GM19324 (cell line): ENCODE measurements at regions not wholly inside any gene's neighbourhood (a gene's known extent, or its start where the extent isn't known, plus 50 kb on each side); places are given as distances from the start of the nearest gene placed in this dataset.

Experiments
- ATAC-seq: cut with Tn5 transposase; IDR thresholded peaks from one replicate; pipeline ENCODE4 v1.9.1; 2021; ENCODE audit warnings: mild to moderate bottlenecking, moderate library complexity; ENCODE audit not compliant: unreplicated experiment, low FRiP score

DNA sequence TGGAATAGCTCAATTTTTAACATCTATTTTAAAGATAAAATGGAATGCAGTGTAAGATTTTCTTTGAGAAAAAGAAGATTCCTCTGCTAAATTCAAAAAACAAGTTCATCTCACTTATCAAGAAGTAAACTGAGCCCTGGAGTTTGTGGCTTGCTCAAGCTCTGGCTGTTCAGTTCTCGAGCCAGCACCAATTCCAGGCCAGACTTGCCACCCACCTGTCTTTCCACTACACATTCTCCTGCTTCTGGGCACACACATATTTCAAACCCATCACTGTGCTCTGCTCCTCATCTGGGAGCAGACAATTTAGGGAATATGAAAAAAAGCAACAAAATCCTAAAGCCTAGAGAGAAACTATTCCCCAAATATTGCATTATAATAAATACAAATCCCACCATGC lies 424.5 kb downstream of the ENC1 start:
- ATAC-seq, result no peak

GRCh38 chr5:74212336-74212735 lies 428.2 kb downstream of the ENC1 start:
- no peak for ATAC-seq

- no peak for ATAC-seq
Measured at GRCh38 chr5:74209571-74209970, 431.0 kb downstream of the ENC1 start.

DNA sequence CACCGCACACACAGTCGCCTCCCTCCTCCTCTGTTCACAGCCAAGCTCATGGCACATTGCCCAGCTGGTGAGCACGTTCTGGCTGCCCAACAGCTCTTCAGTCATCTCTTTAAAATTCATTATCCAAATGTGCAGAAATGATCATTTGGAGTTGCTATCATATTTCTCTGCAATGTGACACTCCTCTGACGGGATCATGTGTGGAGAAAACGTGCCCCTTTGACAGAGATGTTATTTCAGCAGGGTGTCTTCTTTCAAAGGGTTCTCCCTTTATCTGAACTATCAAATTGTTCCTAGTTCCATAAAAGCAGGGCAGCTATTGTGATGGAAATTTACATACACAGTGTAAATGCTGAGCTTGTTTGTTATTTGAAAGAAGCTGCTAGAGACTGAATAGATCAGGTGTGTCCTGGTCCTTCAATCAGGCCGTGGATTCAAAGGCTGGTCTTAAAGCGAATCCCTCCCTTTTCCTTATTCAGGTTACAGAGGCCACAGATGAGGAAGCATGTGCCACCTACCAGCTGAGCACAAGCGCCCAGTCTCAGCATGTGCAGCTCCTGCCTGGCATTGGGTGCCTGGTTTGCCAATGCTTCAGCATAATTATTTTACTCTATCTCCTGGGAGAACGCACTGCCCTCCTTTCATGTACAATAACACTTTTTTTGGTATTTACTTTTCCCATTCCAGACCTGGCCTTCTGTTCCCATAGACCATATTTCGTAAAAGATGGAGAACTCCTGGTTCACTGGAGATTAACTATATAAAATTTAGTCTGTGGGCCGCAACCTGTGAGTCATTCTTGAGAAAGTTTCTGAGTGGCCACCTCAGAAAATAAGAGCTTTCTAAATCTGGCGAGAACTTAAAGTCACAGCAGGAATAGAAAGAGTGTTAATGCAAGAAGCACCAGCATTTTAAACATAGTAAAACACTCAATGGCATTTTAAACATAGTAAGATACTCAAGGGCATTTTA lies 433.7 kb downstream of the ENC1 start:
- no peak for ATAC-seq

DNA sequence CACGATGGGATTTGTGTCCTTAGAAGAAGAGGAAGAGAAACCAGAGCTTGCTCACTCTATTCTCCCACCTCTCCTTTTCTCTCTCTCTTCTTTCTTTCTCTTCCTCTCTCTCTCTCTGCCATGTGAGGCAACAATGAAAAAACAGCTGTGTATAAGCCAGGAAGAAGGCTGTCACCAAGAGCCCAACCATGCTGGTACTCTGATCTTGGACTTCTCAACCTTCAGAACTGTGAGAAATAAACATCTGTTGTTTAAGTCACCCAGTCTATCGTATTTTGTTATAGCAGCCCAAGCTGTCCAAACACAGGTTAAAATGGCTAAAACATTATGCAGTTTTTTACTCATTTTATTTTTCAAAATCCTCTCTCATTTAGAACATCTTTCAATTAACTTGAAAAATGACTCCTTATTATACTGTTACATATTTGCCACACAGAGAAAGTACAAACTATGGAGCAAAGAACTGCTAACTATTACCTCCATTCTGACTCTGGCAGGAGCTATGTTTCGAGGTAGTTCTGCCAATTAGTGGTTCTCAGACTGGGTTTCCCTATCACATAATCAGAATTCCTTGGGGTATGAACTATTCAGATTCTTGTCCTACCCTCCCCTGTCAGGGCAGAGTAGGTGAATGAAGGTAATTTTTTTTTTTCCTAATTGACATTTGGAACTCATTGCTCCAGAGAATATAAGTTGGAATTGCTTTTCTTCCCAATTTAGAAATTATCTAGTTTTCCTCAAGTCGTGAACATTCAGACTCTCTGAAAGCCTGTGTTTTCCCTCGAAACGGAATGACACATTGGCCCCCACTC lies 434.6 kb downstream of the ENC1 start:
- ATAC-seq, result no peak

DNA sequence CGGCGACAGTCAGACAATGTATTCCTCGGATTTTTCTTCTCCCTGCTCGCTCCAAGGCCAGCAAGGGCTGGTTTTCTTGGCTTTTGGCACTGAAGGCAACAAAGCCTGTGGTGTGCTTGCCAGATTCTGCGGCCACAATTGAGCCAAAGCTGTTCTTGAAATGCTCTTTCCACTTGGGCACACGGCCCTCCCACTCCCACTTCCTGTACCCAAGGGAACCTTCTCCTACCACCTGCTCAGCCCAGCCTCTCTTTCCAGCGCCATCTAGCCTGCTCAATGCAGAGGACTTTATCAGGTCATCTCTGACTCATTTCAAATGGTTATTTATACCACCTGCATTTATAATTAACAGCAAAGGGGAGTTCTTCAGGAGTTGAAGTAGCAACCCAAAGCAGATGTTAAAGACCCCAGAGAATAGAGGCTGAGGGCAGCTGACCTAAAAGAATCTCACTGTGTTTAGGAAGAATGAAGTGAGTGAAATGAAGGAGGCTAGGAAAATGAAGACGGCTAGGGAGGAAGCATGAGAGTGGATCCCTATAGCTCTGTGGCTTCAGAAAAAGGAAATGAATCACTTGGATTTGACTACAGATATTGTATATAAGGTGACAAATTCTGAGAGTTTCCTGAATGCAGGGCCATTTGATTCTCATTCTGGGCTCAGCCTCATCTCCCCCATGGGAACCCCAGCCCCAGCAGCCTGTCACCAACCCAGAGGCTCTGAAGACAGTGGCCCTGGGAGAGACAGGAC lies 439.0 kb downstream of the ENC1 start:
- ATAC-seq, result no peak

DNA sequence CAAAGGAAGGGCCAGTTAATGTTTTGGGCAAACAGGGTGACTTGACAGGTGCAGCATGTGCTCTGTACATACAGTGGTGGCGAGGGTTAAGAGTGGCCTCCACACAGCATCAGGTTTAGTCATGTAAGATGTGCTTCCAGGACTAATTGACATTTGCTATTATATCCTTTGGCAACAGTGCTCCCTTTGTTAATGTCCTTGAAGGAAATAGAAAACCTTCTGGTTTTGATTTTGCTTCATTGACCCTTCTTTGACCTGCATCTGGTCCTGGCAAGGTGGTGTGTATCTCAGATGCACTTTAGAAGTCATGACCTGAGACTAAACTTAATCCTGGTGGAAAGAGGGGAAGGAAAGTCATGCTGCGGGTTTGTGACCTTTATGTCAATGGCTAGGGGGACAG lies 440.0 kb downstream of the ENC1 start:
- ATAC-seq, result no peak

DNA sequence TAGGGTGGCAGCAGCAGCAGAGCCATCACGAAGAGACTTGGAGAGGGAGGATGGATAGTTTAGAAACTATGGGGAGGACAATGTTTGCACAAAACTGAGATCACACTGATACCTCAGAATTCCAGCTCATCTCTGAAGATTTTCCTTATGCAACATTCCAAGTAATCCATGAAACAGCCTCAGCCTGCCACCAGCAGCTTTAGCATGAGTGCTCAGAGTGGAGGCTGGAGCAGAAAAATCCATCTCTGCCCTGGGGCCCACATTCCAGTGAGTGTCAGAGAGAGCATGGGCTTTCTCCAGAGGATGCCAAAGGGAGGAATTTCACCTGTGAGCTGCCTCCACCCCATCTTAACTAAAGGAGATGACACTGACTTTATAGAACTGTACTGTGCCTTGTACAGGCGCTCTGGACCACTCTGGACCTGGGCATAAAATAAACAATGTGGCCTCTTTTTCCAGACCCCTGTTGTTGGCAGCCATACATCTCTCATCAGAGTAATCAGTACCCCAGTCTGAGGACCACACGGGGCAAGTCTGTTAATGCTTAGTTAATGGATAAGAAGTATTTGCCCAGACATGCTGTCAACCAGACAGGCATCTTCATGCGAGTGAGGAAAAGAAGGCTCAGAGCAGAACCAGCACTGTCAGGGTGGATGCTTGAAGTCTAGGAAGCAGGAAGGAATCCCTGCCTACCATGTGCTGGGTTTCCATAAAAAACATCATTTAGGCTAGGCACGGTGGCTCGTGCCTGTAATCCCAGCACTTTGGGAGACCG lies 440.9 kb downstream of the ENC1 start:
- ATAC-seq, result no peak

DNA sequence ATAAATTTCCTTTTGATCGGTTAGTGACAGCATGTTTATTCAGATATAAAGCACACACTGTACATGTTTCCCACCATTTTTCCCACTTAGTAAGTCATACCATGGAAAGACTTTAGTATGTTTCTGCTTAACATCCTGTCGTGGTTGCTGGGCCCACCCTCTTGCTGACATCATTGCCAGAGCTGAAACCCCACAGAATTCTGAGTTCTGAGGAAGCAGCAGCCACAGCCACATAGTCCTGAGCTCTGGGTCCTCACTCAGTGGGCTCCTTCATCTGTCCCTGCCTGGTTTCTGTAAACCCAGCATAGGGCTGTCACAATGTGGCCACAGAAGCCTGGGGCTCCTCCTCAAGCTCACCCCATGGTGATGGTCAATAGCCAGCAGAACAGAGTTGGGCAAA lies 441.5 kb downstream of the ENC1 start:
- ATAC-seq, result no peak

DNA sequence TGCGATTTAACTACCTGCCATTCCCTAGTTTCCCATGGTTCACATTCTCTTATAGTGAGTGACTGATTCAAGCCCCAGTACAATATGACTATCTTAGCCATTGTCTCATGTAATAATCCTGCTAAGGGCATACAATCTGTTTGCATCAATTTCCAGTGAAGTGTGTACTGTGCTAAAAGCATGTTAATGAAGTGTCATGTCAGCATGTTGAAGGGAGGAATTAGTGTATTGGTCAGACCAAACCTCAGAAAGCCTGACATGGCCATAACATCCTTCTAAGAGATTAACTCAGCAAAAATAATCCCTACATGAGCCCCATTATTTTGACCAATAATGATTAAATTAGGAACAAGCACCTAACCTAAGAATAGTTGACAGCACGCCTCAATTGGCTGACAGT lies 442.4 kb downstream of the ENC1 start:
- no peak for ATAC-seq

- ATAC-seq, result peak; percentile 76
Measured at GRCh38 chr5:74196233-74196632, 444.3 kb downstream of the ENC1 start.

- ATAC-seq, result no peak
Measured at GRCh38 chr5:74194196-74194595, 446.3 kb downstream of the ENC1 start.

DNA sequence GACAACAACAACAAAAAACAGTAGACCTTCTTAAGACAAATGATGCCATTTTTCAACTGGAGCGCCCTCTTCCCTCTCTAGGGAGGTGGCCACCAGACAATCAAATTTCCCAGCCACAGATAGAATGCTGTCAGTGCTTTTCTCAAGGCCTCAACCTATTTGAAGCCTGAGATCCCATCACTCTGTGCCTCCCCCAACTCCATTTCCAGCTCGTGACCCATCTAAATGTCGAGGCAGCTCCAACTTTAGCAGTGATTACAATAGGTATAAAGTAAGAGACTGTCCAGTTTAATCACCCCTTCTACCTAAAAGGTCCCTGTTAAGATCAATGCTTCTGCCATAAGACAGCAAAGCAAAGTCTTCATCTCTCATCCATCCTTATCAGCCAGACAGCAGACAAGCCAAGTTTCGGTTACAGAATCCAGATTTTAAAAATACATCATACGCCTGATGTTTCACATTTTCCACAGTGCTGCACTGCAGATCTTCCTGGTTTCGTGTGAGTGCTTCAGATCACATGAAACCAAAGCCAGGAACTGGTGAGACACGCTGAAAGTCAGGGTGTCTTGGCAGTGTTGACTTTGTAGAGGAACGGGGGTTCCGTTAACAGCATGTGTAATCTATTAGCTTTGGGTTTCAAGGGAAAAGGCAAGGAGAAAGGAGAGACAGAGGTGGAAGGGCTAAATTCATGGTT lies 447.8 kb downstream of the ENC1 start:
- ATAC-seq, result no peak

- no peak for ATAC-seq
Measured at GRCh38 chr5:74188351-74189105, 452.0 kb downstream of the ENC1 start.

- ATAC-seq, result no peak
Measured at GRCh38 chr5:74187757-74188156, 452.8 kb downstream of the ENC1 start.

GRCh38 chr5:74186356-74187315 lies 453.9 kb downstream of the ENC1 start:
- no peak for ATAC-seq

DNA sequence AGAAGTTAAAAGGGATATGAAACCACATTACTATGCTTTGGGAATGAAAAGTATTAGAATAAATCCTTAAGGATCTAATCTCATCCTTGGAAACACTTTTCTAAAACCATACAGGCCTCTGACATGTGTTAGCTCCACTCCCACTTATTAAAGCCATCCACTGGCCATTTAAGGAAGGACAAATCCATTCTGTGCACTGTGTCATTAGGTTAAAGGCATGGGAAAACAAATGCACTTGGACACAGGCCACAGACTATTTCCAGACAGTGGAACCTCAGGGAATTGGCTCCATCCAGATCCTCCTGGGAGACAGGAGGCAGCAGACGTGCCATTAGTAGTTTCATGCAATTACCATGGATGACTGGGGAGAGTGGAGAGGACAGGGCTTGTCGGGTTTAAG lies 454.9 kb downstream of the ENC1 start:
- ATAC-seq, result no peak

GRCh38 chr5:74184649-74185048 lies 455.9 kb downstream of the ENC1 start:
- ATAC-seq, result no peak
